ENCODE measurements at regions not wholly inside any gene's neighbourhood (a gene's known extent, or its start where the extent isn't known, plus 50 kb on each side); places are given as distances from the start of the nearest gene placed in this dataset.

DNA sequence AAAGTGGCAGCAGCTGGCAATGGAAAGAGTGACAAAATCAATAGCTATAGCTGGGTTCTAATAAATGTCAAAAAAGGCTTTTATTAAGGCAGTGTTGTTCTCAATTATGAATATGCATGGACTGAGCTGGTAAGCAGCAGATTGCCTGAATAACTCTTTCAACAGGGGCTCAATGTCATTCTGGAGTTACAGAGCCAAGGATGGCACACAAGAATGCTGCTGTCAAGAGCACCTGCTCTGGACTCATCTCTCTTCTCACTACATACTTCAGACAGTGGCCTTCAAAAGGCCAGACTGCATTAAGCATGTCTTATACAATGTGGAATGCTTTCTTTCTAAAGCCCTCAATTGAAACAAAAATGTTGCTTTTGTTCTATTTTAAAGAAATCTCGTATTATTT lies 351.4 kb downstream of the KLHL13 start:
- no TSS peak for BruUV-seq (replicated peaks)
- in situ Hi-C loops (cut with MboI): no loop called here
- TF ChIP-seq, protein P1, sequence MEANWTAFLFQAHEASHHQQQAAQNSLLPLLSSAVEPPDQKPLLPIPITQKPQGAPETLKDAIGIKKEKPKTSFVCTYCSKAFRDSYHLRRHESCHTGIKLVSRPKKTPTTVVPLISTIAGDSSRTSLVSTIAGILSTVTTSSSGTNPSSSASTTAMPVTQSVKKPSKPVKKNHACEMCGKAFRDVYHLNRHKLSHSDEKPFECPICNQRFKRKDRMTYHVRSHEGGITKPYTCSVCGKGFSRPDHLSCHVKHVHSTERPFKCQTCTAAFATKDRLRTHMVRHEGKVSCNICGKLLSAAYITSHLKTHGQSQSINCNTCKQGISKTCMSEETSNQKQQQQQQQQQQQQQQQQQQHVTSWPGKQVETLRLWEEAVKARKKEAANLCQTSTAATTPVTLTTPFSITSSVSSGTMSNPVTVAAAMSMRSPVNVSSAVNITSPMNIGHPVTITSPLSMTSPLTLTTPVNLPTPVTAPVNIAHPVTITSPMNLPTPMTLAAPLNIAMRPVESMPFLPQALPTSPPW (CRISPR knock-in tag; IDR thresholded peaks at IDR 0.05): no peak
- TF ChIP-seq, protein P2, sequence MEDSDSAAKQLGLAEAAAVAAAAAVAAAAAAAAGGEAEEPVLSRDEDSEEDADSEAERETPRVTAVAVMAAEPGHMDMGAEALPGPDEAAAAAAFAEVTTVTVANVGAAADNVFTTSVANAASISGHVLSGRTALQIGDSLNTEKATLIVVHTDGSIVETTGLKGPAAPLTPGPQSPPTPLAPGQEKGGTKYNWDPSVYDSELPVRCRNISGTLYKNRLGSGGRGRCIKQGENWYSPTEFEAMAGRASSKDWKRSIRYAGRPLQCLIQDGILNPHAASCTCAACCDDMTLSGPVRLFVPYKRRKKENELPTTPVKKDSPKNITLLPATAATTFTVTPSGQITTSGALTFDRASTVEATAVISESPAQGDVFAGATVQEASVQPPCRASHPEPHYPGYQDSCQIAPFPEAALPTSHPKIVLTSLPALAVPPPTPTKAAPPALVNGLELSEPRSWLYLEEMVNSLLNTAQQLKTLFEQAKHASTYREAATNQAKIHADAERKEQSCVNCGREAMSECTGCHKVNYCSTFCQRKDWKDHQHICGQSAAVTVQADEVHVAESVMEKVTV (CRISPR knock-in tag; IDR thresholded peaks at IDR 0.05): no peak
- no peak for TF ChIP-seq HNRNPK (IDR thresholded peaks at IDR 0.05; ENCODE audit: low read depth, low read length, poor library complexity, severe bottlenecking)
- TF ChIP-seq ZNF146 (CRISPR knock-in tag; IDR thresholded peaks at IDR 0.05; ENCODE audit: unreplicated experiment): no peak
- TF ChIP-seq ZNF184 (CRISPR knock-in tag; IDR thresholded peaks at IDR 0.05): no peak
- TF ChIP-seq, protein P3, sequence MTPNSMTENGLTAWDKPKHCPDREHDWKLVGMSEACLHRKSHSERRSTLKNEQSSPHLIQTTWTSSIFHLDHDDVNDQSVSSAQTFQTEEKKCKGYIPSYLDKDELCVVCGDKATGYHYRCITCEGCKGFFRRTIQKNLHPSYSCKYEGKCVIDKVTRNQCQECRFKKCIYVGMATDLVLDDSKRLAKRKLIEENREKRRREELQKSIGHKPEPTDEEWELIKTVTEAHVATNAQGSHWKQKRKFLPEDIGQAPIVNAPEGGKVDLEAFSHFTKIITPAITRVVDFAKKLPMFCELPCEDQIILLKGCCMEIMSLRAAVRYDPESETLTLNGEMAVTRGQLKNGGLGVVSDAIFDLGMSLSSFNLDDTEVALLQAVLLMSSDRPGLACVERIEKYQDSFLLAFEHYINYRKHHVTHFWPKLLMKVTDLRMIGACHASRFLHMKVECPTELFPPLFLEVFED (CRISPR knock-in tag; conservative IDR thresholded peaks at IDR 0.05): no peak
- TF ChIP-seq POLR2B (IDR thresholded peaks at IDR 0.05; ENCODE audit: low read depth, partially characterized antibody): no peak
- no peak for TF ChIP-seq FOXK1 (CRISPR knock-in tag; IDR thresholded peaks at IDR 0.05; ENCODE audit: borderline replicate concordance)
- TF ChIP-seq SRF (CRISPR knock-in tag; IDR thresholded peaks at IDR 0.05): no peak
- no peak for TF ChIP-seq TAF1 (IDR thresholded peaks at IDR 0.05; ENCODE audit: control insufficient read depth, extremely low read depth, insufficient read depth, low read length, severe bottlenecking)
- no peak for TF ChIP-seq C11orf30 (IDR thresholded peaks at IDR 0.05; ENCODE audit: low read depth)
- TF ChIP-seq, protein P4, sequence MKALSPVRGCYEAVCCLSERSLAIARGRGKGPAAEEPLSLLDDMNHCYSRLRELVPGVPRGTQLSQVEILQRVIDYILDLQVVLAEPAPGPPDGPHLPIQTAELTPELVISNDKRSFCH (CRISPR knock-in tag; IDR thresholded peaks at IDR 0.05): no peak
- TF ChIP-seq, protein P4 (tag; IDR thresholded peaks at IDR 0.05): no peak
- TF ChIP-seq, protein P5, sequence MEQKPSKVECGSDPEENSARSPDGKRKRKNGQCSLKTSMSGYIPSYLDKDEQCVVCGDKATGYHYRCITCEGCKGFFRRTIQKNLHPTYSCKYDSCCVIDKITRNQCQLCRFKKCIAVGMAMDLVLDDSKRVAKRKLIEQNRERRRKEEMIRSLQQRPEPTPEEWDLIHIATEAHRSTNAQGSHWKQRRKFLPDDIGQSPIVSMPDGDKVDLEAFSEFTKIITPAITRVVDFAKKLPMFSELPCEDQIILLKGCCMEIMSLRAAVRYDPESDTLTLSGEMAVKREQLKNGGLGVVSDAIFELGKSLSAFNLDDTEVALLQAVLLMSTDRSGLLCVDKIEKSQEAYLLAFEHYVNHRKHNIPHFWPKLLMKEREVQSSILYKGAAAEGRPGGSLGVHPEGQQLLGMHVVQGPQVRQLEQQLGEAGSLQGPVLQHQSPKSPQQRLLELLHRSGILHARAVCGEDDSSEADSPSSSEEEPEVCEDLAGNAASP (IDR thresholded peaks at IDR 0.05): no peak
- TF ChIP-seq, protein P6, sequence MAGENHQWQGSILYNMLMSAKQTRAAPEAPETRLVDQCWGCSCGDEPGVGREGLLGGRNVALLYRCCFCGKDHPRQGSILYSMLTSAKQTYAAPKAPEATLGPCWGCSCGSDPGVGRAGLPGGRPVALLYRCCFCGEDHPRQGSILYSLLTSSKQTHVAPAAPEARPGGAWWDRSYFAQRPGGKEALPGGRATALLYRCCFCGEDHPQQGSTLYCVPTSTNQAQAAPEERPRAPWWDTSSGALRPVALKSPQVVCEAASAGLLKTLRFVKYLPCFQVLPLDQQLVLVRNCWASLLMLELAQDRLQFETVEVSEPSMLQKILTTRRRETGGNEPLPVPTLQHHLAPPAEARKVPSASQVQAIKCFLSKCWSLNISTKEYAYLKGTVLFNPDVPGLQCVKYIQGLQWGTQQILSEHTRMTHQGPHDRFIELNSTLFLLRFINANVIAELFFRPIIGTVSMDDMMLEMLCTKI (IDR thresholded peaks at IDR 0.05; ENCODE audit: partially characterized antibody): no peak
- no peak for TF ChIP-seq NRF1 (conservative IDR thresholded peaks at IDR 0.05 in 1 of 2, IDR thresholded peaks at IDR 0.05 in 1 of 2)

More for the DNA sequence above, 351.4 kb downstream of the KLHL13 start:
- intact Hi-C loops (cut with micrococcal nuclease): no loop called here
- H3K27ac ChIP-seq (ENCODE audit: extremely low read depth, low read depth, low read length): no peak overlapping the region
- no peak overlapping the region for H2AFZ ChIP-seq (ENCODE audit: low read depth, low read length)
- H3K36me3 ChIP-seq (ENCODE audit: control insufficient read depth, insufficient read depth, low read length): no peaks in the 10 kb centered on the region
- ChIA-PET CTCF (ENCODE audit: low intra/inter-chr PET ratio) (no interaction called here), POLR2A (no interaction called here)
- H4K20me1 ChIP-seq (replicated peaks; ENCODE audit: control insufficient read depth, insufficient read depth, low read length): no peaks in the 10 kb centered on the region
- no peak for FAIRE-seq
- H3K9me1 ChIP-seq (ENCODE audit: control insufficient read depth, insufficient read depth, low read length): no peaks in the 10 kb centered on the region
- no peak for DNase-seq (ENCODE audit: extremely low read depth in 1 of 4, low spot score in 3 of 4)
- no peaks in the 10 kb centered on the region for H3K27me3 ChIP-seq (ENCODE audit: control insufficient read depth in 2 of 2, insufficient read depth in 2 of 2, low read length in 2 of 2)
- no peaks in the 10 kb centered on the region for H3K79me2 ChIP-seq (ENCODE audit: control insufficient read depth, insufficient read depth, low read length)
- H3K9ac ChIP-seq (ENCODE audit: insufficient read depth in 1 of 2, low read depth in 2 of 2, low read length in 2 of 2): no peak overlapping the region
- no peak overlapping the region for H3K4me2 ChIP-seq (ENCODE audit: insufficient read depth, low read length)
- no peak for ATAC-seq
- H3K4me1 ChIP-seq (replicated peaks in 1 of 2; ENCODE audit: control insufficient read depth in 2 of 2, insufficient read depth in 2 of 2, low read length in 2 of 2): no peaks in the 10 kb centered on the region
- 0% methylated on average over 1 of the region's 1 CpG for WGBS (ENCODE audit: insufficient coverage, low coverage, missing lambda C conversion rate)
- no peak overlapping the region for H3K4me3 ChIP-seq
- no peaks in the 10 kb centered on the region for H3K9me3 ChIP-seq (replicated peaks; ENCODE audit: control insufficient read depth, insufficient read depth, low read depth, low read length)
